ENCODE measurements at regions not wholly inside any gene's neighbourhood (a gene's known extent, or its start where the extent isn't known, plus 50 kb on each side); places are given as distances from the start of the nearest gene placed in this dataset.

GRCh38 chr9:12874395-12874794, 99.6 kb downstream of the LURAP1L start:
- no peak overlapping the region for H3K27ac ChIP-seq
- TF ChIP-seq CTCF (conservative IDR thresholded peaks at IDR 0.05), result no peak

GRCh38 chr9:12875191-12875590, 100.4 kb downstream of the LURAP1L start:
- no peak for TF ChIP-seq CTCF (conservative IDR thresholded peaks at IDR 0.05)
- no peak overlapping the region for H3K27ac ChIP-seq

DNA sequence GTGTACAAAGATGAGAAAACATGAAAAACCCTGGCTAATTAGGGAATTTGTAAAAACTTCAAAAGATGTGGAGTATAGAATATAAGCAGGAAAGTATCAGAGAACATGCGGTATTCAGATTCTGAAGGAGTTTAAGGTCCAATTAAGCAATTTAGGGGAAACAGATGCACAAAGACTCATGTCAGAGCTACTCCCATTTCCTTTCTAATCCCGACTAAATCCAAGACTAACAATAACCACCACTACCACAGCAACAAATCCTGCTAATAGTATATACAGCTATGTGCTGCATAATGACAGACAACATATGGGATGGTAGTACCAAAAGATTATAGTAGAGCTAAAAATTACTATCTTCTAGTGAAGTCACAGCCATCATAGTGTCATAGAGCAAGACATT, 102.1 kb downstream of the LURAP1L start:
- H3K27ac ChIP-seq, result no peak overlapping the region
- TF ChIP-seq CTCF (conservative IDR thresholded peaks at IDR 0.05), result no peak

DNA sequence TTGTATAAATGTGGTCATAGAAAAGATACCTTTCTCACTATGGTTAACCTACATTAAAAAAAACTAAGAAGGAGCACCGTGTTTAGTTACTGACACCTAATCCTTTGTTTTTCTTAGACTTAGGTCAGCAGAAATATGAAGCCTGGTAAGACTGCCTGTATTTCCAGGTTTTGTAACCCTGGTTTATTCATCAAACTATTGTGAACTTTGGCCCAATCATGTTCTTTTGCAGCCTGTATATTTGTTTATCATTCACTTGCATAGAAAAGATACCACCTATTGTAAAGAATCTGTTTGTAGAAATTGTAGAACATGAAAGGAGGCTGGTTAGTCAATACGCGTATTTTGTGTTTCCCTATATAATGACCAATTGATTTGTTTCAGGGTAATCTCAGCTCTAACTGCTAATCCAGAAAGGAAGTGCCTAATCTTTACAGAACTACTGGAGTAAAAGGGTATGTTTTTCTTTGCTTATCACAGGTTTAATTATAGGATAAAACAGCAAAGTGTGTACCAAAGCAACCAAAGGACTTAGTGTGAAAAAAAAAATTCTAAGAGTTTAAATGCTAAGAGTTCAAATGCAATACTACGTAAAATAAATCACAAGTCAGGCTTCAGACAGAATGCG, 103.6 kb downstream of the LURAP1L start:
- no peak overlapping the region for H3K27ac ChIP-seq
- TF ChIP-seq CTCF (conservative IDR thresholded peaks at IDR 0.05), result no peak

DNA sequence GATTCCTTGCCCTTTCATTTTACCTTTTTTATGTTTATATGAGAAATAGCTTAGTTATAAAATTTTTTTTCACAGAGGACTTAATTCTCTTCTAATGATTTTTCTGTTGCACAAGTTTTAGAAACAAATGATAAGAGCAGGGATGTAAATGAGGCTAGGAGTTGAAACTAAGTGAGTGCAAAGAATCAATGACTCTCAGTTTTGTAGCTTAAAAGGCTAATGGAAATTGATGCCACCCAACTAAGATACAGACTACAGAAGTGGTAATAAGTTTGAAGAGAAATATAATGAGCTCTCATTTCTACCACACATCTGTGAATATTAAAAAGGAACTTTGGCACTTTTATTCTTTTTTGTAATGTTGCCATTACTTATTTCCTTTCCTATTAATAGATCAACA, 105.1 kb downstream of the LURAP1L start:
- TF ChIP-seq CTCF (conservative IDR thresholded peaks at IDR 0.05), result no peak
- peak overlapping the region; percentile 62 for H3K27ac ChIP-seq

DNA sequence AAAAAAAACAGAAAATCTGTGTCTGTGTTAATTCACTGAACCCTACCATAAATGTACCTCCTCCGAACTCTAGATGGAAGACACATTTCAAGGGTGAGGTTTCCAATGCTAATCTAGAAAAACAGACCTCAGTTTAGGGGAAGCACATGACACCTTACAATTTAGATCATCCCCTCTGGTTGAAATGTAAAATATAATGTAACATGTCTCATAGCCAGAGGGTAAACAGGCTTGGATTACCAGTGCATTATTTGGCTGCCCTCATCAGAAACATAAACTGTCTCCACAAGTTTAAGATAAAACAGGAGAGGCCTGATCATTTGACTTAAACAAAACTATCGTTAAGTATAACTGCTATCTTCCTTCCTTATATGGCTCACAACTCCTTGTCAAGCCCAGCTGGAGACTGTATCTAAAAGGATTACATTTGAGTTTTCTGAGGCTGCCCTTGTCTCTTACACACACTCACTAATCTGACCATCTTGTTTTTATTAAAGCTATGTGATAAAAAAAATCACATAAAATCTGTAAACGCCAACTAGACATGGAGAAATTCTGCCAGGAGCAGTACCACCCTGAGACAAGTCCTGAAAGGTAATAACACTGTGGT, 105.7 kb downstream of the LURAP1L start:
- peak overlapping the region; percentile 62 for H3K27ac ChIP-seq
- no peak for TF ChIP-seq CTCF (conservative IDR thresholded peaks at IDR 0.05)

GRCh38 chr9:12882430-12882829, 107.6 kb downstream of the LURAP1L start:
- peak overlapping the region; percentile 0; the same call in 1 of the 2 replicates for H3K27ac ChIP-seq
- TF ChIP-seq CTCF (conservative IDR thresholded peaks at IDR 0.05), result no peak

Measured in VCaP (cell line).